Activated CD8-positive, alpha-beta memory T cell treated with anti-CD3 and anti-CD28 coated beads, Interleukin-2, amount 50 U/mL, for 4 hours (primary cell): ENCODE measurements at regions not wholly inside any gene's neighbourhood (a gene's known extent, or its start where the extent isn't known, plus 50 kb on each side); places are given as distances from the start of the nearest gene placed in this dataset.

Experiments
- DNase-seq: peaks from one replicate; pipeline ENCODE4 v3.0.0-alpha.2; 2020

DNA sequence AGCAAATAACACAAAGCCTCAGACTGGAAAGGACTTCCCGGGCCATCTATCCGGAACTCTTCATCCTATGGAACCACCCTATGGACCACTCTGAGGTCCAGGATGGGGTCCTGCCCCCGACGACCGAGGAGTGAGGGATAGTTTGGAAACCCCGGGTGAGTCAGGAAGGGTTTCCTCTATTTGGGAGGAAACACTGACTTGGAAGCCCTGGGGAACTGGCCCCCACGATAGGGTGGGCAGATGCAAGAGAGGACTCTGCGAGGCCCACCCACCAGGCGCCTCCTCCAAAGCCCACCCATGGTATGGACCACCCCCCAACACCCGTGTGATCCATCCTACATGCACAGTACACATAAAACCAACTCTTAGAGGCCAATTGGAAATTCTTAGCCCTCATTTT is 69.4 kb downstream of the CPN2 start:
- DNase-seq: no peak

DNA sequence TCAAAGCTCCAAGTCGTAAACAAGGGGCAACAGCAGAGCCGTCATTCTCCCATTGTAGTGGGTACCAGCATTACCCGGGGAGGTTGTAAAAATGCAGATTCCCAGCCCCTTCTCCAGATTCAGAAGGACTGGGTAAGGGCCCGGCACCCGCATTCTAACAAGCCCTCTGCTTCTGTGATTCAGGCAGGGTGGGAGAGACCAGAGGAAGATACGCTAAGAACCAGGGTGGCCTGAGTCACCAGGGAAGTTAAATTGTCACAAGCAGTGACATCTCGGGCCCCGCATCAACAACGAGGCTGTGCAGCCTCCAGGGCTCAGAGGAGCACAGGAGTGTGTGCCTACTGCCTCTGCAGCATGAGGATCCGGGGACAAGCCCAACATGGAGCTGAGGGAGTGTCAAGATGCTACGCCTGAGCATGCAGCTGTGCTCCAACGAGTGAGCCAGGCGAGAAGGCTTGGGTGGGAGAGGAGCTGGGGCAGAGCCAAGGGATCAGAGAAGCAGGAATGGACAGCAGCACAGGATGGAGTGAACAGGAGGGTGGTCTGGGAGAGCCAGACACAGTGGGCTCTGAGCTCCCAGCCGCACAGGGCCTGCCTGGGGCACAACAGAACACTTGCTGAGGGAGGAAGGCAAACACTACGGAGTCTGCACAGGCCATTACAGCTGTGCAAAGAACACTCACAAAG is 68.5 kb downstream of the CPN2 start:
- no peak for DNase-seq

DNA sequence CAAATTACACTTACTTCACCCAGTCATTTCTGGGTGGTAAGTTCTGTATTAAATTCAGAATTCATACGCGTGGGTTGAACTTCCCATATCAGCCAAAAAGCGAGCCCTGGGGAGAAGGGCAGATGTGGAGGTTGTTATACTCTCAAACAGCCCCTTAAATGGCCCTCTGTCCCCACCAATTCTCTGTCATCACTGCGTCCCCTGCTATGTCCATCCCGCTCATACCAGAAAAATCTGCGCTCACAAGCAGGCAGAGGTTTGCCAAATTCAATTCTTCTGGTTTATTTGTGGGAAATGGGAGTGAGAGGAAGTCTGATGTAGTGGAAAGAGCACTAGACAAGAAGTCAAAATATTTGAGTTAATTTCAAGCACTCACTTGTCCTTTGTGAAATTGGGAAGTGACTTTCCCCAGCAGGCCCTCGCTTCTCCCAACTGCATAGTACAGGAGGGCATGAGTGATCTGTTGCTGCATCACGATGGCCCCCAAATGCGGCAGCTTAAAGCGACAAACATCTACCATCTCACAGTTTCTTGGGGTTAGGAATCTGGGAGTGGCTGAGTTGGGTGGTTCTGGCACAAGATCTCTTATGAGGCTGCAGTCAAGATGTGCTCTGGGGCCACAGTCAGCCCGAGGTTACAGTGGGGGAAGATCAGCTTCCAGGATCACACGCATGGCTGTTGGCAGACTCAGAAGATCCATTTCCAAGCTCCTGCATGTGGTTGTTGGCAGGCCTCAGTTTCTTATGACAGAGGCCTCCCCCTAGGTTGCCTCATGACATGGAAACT is 67.7 kb downstream of the CPN2 start:
- no peak for DNase-seq

DNA sequence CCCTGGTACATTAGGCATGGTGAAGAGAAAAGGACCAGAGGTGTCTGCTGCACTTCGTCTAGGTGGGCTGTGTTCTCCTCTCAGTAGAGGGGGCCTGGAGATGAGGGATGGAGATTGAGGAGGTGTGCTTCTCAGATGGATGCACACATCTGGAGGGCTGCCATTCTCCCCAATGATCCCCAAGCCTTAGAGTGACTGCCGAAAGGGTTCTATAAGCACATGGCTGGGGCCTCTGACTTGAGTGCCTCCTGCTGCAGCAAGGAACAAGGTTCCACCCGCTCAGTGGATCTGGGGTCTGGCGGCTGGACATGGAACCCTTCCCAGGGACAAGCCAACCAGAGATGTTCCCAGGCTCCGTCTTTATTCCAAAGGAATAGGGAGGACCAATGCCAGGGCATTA is 66.8 kb downstream of the CPN2 start:
- DNase-seq: no peak

DNA sequence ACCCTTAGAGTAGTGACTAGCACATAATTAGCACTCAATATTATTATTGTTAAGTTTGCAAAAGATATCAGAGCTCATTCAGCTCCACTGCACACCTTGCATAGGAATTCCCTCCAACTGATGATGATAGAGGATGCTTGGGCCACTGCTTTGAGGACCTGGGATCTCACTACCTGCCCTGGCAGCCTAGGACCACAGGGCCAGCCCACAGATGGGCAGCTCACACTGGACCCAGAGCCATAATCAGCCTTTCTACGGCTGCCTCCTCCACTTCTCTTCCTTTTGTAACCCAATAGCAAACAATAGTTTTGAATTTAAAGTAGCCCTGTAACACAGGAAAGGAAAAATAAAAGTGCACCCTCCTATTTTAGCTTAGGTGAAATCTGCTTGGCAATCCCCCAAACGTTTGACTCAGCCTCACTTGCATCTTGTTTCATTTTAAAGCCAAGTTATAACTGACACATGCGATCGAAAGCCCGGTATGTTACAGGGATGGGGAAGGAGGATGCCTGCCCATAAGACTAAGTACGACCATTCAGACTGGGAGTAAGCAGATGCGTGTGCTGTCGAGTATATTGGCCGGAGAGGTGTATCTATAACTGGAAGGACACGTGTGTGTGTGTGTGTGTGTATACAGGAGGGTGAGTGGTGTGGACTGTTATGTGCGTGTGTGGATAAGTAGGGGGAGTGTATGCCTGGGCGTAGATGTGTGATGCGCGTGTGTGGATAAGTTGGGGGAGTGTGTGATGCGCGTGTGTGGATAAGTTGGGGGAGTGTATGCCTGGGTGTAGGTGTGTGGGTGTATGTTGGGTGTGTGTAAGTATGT is 65.9 kb downstream of the CPN2 start:
- DNase-seq: no peak

DNA sequence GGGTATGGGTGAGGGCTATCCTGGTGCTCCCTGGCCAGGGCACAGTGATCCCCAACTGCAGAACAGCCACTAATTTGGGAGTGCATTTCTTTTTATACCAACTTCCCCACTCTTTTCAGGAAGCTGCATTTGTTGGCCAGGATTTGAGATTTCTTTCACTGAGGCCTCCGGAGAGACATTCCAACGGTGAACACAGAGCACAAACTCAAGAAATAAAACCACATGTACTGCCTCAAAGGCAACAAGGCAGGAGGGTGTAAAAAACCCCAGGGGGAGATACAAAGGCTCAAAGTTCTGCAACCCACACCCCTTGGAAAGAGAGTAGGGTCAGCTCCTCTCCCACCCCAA is 65.3 kb downstream of the CPN2 start:
- DNase-seq: no peak

DNA sequence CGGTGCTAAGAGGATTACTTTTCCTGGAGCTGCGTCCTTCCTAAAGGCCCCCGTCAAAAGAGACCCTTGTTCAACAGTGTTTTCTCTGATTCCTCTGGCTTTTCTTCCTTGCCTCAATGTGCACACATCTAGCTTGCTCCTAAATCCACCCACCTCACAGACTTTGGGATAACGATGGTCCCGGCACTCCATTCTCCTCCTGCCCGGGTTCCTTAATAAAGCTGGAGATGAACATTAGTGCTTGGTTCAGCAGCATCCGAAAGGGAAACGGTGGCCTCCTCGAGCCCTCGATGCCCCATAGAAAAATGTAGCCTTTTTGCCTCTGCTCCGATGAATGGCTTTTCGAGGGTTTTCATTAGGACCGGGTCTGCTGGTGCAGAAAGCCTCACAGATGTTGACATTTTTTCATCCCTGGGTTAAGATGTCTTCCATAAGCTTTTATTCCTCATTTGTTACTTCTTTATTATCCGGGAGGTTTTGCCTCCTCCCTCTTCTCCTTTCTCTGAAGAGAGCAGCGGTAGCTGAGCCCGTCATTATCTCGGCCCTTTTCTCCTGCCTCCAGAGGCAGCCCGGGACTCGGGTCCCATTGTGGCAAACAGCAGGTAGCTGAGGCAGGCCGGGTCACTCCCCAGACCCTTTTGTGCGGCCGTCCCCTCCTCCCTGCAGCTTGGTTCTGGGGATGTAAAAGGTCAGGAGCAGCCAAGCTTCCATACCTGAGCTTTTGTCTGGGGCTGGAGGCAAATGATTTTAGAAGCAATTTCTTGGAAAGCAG is 64.6 kb downstream of the CPN2 start:
- no peak for DNase-seq

DNA sequence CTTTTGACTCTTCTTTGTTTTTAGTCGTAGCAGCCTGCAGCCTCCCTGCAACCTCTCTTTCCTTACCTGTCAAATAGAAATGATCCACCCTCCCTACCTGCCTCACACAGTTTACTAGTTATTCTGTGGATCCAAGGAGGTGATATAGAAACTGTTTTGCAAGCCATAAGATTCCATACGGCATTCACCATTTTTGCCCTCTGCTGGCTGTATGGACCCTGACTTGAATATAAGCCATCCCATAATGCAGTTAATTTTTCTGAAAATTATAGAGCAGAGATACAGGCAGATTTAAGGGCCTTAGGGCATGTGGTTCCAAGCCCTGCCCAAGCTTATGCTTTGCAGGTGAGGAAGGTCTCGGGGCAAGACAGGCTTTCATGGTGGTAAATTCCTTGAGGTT is 63.8 kb downstream of the CPN2 start:
- no peak for DNase-seq

DNA sequence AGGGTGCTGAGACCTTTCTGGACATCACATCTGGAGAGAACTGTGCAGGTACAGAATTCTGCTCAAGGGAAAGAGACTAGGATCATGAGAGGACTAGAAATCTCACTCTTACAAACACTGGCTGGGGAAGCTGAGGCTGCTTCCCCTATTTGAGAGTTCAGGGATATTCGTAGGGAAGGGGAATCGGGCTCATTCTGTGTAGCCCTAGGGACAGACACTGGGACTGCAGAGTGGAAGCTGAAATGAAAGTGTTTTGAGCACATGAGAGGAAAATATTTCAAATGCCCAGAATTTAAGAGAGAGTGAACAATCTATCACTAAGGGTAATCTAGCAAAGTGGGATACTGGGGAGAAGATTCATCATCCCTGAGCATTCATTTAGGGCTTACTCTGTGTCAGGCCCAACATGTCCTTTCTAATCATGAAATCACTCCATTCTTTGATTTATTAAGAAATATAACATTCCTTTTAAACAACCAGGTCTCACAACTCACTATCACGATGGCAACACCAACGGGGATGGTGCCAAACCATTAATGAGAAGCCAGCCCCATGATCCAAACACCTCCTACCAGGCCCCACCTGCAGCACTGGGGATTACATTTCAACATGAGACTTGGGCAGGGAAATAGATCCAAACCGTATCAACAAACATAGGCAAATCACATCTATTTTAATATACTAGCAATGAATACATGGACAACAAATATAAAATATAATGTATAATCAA is 63.0 kb downstream of the CPN2 start:
- DNase-seq: no peak
